ENCODE measurements at regions not wholly inside any gene's neighbourhood (a gene's known extent, or its start where the extent isn't known, plus 50 kb on each side); places are given as distances from the start of the nearest gene placed in this dataset.

DNA sequence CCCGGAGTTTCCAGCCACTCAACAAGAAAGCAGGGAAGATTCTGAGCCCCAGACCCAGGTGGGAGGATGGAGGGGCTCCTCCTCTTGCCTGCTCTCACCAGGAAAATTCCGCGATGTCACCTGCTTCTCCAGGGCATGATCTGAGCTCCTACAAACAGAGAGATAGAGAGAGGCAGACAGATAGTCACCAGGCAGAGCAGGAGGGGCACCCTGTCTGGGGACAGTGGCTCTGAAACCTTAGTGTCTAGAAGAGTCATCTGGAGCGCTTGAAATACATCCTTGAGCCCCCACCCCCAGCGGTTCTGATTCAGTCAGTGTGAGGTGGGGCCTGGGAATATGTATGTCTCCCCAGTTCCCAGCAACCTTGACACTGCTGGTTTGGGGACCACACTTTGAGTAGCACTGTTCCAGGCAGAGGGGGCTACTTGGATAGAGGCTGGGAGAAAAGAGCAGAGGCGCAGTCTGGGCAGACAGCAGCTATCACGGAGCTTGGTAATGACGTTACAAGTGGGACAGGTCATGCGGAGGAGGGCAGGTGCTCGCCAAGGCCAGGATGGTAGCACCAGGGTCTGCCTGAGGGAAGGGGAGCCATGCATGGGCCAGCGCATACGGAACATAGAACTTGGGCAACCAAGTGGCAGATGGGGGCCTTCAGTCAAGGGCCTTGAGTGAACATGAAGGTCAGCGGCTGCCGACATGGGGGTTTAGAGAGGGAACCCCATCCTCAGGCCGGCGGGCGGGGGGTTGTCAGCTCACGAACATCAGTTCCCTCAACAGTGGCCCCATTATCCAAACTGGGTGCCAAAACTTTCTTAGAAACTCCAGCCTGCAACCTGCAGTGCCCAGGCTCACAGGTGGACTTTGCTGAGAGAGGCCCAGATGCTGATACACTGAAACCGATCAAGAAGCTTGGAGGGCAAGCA, 60.9 kb upstream of the MYEOV start:
- TF ChIP-seq, protein P1, sequence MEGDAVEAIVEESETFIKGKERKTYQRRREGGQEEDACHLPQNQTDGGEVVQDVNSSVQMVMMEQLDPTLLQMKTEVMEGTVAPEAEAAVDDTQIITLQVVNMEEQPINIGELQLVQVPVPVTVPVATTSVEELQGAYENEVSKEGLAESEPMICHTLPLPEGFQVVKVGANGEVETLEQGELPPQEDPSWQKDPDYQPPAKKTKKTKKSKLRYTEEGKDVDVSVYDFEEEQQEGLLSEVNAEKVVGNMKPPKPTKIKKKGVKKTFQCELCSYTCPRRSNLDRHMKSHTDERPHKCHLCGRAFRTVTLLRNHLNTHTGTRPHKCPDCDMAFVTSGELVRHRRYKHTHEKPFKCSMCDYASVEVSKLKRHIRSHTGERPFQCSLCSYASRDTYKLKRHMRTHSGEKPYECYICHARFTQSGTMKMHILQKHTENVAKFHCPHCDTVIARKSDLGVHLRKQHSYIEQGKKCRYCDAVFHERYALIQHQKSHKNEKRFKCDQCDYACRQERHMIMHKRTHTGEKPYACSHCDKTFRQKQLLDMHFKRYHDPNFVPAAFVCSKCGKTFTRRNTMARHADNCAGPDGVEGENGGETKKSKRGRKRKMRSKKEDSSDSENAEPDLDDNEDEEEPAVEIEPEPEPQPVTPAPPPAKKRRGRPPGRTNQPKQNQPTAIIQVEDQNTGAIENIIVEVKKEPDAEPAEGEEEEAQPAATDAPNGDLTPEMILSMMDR (conservative IDR thresholded peaks at IDR 0.05), result no peak
- no peak for TF ChIP-seq ZFX (IDR thresholded peaks at IDR 0.05)

Measured in C4-2B (cell line).